GM10266 (cell line): ENCODE measurements at regions not wholly inside any gene's neighbourhood (a gene's known extent, or its start where the extent isn't known, plus 50 kb on each side); places are given as distances from the start of the nearest gene placed in this dataset.

Experiments
- DNase-seq: peaks from one replicate; pipeline ENCODE4 v3.0.0; 2012; ENCODE audit errors: extremely low spot score
- TF ChIP-seq, protein P1 (sequence below): IDR thresholded peaks from 2 replicates; pipeline ENCODE4 v1.5.1; 2012; ENCODE audit warnings: mild to moderate bottlenecking, low read depth; ENCODE audit not compliant: control insufficient read depth, insufficient read depth; ENCODE audit errors: missing control alignments

DNA sequence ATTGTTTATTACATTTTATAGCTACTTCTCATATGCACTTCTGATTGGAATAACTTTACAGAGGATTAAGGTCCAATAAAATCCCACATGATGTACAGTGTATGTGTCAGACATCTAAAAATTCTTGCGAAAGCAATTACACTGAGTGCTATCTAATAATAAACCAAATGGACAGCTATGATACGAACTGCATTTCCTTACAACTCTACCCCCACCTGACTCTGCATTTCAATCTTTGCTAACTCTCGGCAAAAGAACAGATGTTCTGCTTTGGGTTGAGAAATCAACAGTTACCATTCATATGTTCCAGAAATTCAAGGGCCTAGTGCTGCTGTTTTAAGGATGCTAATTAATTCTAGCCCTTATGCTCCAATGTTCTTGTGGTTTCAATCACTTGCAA is 287.9 kb upstream of the NOCT start:
- DNase-seq, result no peak
- TF ChIP-seq, protein P1, sequence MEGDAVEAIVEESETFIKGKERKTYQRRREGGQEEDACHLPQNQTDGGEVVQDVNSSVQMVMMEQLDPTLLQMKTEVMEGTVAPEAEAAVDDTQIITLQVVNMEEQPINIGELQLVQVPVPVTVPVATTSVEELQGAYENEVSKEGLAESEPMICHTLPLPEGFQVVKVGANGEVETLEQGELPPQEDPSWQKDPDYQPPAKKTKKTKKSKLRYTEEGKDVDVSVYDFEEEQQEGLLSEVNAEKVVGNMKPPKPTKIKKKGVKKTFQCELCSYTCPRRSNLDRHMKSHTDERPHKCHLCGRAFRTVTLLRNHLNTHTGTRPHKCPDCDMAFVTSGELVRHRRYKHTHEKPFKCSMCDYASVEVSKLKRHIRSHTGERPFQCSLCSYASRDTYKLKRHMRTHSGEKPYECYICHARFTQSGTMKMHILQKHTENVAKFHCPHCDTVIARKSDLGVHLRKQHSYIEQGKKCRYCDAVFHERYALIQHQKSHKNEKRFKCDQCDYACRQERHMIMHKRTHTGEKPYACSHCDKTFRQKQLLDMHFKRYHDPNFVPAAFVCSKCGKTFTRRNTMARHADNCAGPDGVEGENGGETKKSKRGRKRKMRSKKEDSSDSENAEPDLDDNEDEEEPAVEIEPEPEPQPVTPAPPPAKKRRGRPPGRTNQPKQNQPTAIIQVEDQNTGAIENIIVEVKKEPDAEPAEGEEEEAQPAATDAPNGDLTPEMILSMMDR, result no peak

DNA sequence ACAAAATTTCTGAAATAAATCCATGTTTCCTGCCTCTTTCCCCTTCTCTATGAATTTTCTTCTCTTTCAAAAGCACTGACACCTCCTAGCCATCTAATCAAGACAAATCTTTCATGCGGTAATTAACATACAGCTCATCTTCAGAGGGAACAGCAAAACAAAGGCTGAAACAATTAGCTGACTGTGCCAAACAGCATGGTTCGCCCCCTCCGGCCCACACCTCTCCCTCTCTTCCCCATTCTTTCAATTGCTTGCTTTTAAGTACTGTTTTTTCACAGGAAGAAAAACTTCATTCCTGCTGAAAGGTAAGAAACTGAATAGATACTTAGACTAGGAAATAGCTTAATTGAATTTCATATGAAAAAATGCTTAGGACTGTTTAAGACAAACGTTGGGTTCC is 291.1 kb upstream of the NOCT start:
- DNase-seq, result no peak
- TF ChIP-seq, protein P1, result no peak

DNA sequence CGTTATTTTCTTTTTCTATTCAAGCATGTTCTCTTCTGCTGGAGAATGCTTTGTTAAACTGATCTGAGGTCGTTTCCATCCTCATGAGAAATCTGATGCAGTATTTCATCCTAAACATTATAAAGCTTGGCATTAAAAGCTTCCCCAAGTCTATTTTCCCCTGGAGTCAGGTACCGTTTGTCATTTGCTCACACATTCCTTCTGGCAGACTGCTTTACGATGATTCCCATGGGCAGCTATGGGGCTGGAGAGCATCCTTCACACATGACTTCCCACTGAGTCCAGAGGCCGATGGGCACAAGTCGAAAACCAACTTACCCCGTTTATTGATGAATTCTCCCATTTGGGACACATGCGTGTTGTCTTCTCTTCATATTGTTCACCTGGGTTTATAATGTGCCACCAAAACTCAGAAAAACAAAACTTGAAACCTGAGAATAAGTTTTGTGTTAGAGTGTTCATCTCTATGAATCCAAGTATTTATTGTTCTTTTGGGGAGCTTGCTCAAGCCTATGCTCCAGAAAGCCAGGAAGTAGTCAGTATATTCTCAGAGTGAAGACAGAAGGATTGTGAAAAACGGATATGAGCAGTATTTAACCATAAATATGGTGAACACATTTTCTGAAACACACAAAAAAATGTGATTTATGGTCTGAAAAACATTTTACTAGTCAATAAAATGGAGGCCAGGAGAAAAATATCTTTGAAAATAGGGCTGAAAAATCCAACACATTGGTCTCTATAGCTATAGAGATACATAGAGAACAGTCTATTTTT is 298.8 kb upstream of the NOCT start:
- TF ChIP-seq, protein P1, result no peak
- DNase-seq, result no peak

DNA sequence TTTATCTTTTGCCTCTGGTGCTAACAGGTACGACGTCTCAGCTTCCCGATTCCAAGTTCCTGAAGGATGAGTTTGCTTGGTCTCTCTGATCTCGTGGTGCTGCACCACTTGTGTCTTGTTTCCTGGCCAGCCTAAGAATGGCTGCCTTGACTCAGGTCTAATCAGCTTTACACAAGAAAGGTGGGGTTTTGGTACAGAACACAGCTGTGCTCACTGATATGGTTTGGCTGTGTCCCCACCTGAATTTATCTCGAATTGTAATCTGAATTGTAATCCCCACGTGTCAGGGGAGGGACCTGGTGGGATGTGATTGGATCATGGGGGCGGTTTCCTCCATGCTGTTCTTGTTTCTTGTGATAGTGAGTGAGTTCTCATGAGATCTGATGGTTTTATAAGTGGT is 305.3 kb upstream of the NOCT start:
- DNase-seq, result no peak
- TF ChIP-seq, protein P1, result no peak

DNA sequence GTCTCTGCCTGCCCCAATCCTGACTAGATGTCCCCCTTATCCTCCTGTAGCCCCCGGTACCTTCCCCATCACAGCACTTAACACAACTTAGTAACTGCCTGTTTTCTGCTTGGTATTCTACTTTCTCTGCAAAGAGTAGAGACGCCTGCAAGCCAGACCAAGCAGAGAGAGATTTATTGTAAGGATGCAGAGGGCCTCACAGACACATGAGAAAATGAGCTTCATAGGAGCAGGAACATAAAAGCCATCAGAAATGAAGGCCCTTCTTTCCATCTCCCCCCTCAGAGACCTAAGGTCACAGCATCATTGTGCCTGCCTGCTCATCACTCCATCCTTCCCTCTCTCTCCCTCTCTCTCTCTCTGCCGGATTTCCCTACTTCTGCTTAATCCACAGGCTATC is 305.7 kb upstream of the NOCT start:
- DNase-seq, result no peak
- TF ChIP-seq, protein P1, result no peak

DNA sequence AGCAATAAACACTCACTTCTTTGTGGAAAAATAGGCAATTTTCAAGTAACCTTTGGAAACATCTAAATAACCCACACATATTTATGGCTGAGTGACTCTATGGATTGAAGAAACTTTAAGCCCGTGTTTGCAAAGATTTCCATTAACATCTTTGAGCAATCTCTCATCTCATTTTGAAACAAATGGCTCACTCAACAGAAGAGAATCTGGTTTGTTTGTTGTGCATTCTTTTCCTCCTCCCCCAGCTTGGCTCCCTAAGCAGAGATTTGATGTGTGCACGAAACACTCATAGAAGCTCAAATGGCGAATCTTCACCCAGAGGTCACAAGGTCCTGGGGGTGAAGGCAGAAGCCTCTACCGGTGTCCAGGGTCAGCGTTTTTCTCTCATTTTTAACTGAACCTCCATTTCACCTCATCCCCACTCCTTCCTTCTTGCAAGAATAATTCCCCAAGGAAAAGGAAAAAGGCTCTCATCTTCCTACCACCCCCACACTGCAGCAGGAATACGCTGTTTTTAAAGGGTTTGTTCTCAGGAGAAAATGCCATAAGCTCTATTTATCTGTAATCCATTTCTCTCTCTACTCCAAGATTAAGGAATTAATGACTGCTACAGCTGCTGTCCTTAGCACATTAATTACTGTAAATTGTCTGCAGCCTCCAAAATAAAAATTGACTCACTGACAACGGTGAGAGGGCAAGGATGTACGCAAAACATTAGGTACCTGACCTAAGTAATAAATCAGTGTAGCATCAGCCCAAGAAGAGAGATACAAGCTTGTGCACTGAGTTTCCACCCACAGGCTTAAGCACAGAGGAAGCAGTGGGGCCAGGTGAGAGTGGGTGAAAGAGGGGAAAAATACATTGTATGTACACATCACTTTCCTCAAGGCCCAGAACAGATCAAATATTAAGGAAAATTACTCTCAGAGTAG is 307.6 kb upstream of the NOCT start:
- TF ChIP-seq, protein P1, result no peak
- DNase-seq, result no peak
